GM12874 (cell line): ENCODE measurements at regions not wholly inside any gene's neighbourhood (a gene's known extent, or its start where the extent isn't known, plus 50 kb on each side); places are given as distances from the start of the nearest gene placed in this dataset.

Source experiments
- CTCF ChIP-seq: IDR thresholded peaks from 2 replicates; pipeline ENCODE4 v1.5.1; 2011; ENCODE audit warnings: low read depth, mild to moderate bottlenecking, control low read depth, low read length, moderate library complexity; ENCODE audit not compliant: insufficient read depth

GRCh38 chr3:118607915-118608820, 426.5 kb downstream of the IGSF11 start:
- TF ChIP-seq CTCF, result no peak

GRCh38 chr3:118618247-118619040, 416.2 kb downstream of the IGSF11 start:
- TF ChIP-seq CTCF, result no peak

GRCh38 chr3:118626453-118626852, 408.2 kb downstream of the IGSF11 start:
- TF ChIP-seq CTCF, result no peak

GRCh38 chr3:118628704-118629341, 405.8 kb downstream of the IGSF11 start:
- peak; percentile 90 for TF ChIP-seq CTCF

GRCh38 chr3:118629821-118630220, 404.8 kb downstream of the IGSF11 start:
- no peak for TF ChIP-seq CTCF

GRCh38 chr3:118635711-118636110, 398.9 kb downstream of the IGSF11 start:
- no peak for TF ChIP-seq CTCF

GRCh38 chr3:118636841-118637240, 397.8 kb downstream of the IGSF11 start:
- TF ChIP-seq CTCF, result peak; percentile 31; the same call in 1 of the 2 replicates
